NCI-H748 treated with DMSO at 0.1 percent for 48 hours (cell line): ENCODE measurements at regions not wholly inside any gene's neighbourhood (a gene's known extent, or its start where the extent isn't known, plus 50 kb on each side); places are given as distances from the start of the nearest gene placed in this dataset.
"Not testable (repeated sequence)": the region's sequence is repeated elsewhere in the genome, so short reads cannot be mapped to it uniquely, and the experiment has no call there.

Experiments used
- DNase-seq: peaks from one replicate; lab custom pipeline; 2025; lab: John Stamatoyannopoulos, UW

GRCh38 chr2:183799761-183800160, 675.5 kb downstream of the NUP35 start:
- DNase-seq: no peak

DNA sequence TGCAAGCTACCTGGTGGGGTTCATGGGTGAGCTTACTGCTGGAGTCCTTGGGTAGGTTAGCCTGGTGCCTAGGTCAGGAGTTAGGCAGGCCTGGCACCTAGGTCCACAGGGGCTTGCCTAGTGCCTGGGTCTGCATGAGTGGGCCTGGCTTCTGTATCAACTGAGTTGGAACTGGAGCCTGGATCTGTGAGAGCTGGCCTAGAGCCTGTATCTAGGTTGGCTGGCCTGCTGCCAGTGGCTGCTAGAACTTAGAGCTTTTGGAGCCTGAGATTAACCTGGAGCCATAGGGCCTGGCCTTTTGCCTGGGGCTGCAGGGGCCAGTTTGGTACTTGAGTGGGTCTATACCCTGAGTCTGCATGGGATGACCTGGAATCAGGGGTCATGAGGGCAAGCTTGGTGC, 679.4 kb downstream of the NUP35 start:
- DNase-seq: no peak

GRCh38 chr2:183807870-183808269, 683.6 kb downstream of the NUP35 start:
- no peak for DNase-seq

- no peak for DNase-seq
Measured at GRCh38 chr2:183809404-183809803, 685.2 kb downstream of the NUP35 start.

DNA sequence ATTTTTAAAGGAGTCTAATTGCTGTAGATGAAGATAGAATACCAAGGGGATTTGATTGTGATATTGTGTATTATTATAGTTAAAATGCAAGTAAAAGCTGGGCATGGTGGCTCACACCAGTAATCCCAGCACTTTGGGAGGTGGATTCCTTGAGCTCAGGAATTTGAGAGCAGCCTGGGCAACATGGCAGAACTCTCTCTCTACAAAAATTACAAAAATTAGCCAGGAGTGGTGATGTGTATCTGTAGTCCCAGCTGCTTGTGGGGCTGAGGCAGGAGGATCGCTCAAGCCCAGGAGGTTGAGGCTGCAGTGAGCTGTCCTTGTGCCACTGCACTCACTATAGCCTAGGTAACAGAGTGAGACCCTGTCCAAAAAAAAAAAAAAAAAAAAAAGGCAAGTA, 687.0 kb downstream of the NUP35 start:
- no peak for DNase-seq

- DNase-seq: no peak
Measured at GRCh38 chr2:183812091-183812490, 687.8 kb downstream of the NUP35 start.

DNA sequence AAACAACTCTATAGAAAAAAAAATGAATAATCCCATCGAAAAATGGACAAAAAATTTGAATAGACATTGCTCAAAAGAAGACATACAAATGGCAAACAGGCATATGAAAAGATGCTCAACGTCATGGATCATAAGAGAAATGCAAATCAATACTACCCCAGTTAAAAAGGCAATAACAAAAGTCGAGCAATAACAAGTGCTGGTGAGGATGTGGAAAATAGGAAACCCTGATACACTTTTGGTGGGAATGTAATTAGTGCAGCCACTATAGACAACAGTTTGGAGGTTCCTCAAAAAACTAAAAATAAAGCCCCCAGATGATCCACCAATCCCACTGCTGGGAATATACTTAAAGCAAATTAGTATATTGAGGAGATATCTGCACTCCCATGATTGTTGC, 701.5 kb downstream of the NUP35 start:
- no peak for DNase-seq

DNA sequence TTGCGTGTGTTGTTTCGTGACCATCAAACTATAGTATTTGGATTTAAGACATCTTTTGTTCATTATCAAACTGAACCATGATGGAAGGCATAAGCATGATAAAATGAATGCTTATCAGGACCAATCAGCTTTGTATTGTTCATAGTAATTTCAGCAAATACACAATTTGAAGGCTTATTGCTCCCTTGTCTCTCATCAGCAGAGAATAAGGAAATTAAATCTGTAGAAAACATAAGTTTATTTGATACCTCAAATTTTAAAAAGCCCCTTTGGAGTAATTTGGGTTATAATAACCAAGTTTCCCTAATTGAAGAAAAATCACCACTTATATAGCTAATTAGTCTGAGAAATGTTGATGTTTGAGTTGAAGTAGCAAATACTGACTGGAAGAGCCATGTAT, 705.7 kb downstream of the NUP35 start:
- no peak for DNase-seq

GRCh38 chr2:183837157-183837556, 712.9 kb downstream of the NUP35 start:
- DNase-seq: no peak

DNA sequence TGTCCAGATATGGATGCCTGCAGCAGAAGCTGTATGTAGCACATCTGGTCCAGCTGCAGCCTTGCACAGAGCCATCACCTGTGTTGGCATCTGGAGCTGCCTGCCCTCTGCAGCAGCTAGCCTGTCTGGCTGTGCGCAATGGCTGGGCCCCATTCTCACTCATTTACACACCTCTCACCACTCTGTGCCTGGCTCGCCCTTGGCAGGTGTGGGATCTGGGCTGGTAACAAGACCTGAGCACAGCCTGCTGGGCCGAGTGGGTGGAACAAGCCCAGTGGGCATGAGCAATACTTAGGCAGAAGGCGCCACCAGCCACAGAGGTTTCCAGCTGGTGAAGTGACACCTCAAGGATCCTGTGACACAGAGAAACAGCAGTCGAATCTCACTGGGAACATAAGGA, 714.1 kb downstream of the NUP35 start:
- DNase-seq: no peak

GRCh38 chr2:183840061-183840584, 715.9 kb downstream of the NUP35 start:
- DNase-seq: no peak

DNA sequence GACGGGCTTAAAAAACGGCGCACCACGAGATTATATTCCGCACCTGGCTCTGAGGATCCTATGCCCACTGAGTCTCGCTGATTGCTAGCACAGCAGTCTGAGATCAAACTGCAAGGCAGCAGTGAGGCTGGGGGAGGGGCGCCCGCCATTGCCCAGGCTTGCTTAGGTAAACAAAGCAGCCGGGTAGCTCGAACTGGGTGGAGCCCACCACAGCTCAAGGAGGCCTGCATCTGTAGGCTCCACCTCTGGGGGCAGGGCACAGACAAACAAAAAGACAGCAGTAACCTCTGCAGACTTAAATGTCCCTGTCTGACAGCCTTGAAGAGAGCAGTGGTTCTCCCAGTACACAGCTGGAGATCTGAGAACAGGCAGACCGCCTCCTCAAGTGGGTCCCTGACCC, 725.6 kb downstream of the NUP35 start:
- DNase-seq: not testable (repeated sequence)

DNA sequence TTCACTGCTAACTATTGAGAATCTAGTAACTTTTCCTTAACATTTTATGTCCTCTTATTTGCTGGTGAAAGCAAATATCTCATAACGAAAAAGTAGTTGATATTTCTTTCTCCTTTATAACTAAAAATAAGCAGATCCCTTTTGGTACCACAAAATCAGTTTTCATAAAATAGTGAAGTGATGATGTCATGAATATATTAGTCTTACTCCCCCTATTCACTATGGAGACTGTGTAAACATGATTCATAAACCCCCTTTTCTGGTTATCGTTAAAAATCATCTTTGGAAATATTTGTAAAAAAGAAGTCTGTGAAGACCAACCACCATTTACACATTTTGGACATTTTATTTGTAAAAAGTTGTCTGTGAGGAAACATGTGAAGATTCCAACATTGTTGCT, 734.9 kb downstream of the NUP35 start:
- no peak for DNase-seq

GRCh38 chr2:183866666-183867065, 731.7 kb upstream of the ZNF804A start:
- no peak for DNase-seq

- DNase-seq: no peak
Measured at GRCh38 chr2:183867206-183867605, 731.1 kb upstream of the ZNF804A start.

- DNase-seq: no peak
Measured at GRCh38 chr2:183868153-183868552, 730.2 kb upstream of the ZNF804A start.

DNA sequence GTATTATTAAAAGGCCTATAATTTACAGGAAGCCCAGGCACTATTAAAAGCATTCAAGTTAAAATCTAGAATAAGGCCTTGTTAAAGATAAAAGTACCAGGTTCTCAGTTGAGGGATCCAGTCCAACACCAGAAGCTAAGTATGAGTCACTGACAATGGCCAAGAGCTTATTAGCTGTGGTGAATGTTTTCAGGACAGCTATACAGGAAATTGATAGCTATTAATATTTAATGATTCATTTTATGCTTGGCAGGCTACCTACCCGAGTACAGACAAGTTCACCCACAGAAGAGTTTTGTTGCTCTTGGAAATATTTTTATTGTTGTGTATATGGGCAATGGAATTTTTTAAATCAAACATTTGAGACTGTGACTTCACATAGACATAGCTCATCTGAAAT, 729.6 kb upstream of the ZNF804A start:
- no peak for DNase-seq

- DNase-seq: no peak
Measured at GRCh38 chr2:183872131-183872530, 726.2 kb upstream of the ZNF804A start.

DNA sequence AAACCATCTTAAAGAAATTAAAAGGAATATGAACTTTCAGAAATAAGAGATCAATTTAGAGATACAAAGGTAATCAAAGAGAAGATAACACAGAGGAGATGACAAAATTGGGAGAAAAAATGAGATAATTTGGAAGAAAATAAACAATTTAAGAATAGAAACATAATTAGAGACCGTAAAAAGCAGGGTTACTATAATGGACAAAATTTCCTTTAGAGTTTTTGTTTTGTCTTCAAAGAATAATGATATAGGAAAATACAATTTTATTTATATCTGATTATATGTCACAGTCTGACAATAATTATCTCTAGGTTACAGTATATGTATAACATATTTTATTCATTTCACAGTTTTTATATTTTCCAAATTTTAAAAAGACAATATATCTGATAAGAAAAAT, 716.4 kb upstream of the ZNF804A start:
- DNase-seq: no peak

- no peak for DNase-seq
Measured at GRCh38 chr2:183892315-183892941, 705.9 kb upstream of the ZNF804A start.

- no peak for DNase-seq
Measured at GRCh38 chr2:183898641-183899040, 699.7 kb upstream of the ZNF804A start.

GRCh38 chr2:183901931-183902330, 696.4 kb upstream of the ZNF804A start:
- DNase-seq: no peak

GRCh38 chr2:183903026-183903425, 695.3 kb upstream of the ZNF804A start:
- no peak for DNase-seq

DNA sequence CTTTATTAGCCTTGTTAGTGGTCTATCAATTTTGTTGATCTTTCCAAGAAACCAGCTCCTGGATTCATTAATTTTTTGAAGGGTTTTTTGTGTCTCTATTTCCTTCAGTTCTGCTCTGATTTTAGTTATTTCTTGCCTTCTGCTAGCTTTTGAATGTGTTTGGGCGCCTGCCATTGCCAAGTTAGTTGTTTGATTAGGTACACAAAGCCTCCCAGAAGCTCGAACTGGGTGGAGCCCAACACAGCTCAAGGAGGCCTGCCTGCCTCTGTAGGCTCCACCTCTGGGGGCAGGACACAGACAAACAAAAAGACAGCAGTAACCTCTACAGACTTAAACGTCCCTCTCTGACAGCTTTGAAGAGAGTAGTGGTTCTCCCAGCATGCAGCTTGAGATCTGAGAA, 682.3 kb upstream of the ZNF804A start:
- not testable (repeated sequence) for DNase-seq
